ENCODE measurements at regions not wholly inside any gene's neighbourhood (a gene's known extent, or its start where the extent isn't known, plus 50 kb on each side); places are given as distances from the start of the nearest gene placed in this dataset.
A peak's percentile ranks its signal among the peaks of the same experiment; 100 is the strongest.

GRCh38 chr13:110799246-110800236, 86.0 kb downstream of the ING1 start:
- Mint-ChIP-seq H3K27me3 (peaks cover 37% of the 10 kb centered on the region), H3K36me3 (ENCODE audit: low read depth) (no peaks in the 10 kb centered on the region), H3K27ac (no peak overlapping the region), H3K4me3 (peak overlapping the region; percentile 1), H3K4me1 (no peaks in the 10 kb centered on the region), H3K9me3 (no peaks in the 10 kb centered on the region)
- ATAC-seq (replicated peaks) = no peak

- H3K4me3 Mint-ChIP-seq = no peak overlapping the region
- H3K4me1 Mint-ChIP-seq = no peaks in the 10 kb centered on the region
- no peaks in the 10 kb centered on the region for H3K36me3 Mint-ChIP-seq (ENCODE audit: low read depth)
- ATAC-seq (replicated peaks) = no peak
- peaks cover 40% of the 10 kb centered on the region for H3K27me3 Mint-ChIP-seq
- H3K9me3 Mint-ChIP-seq = no peaks in the 10 kb centered on the region
- H3K27ac Mint-ChIP-seq = no peak overlapping the region
These were observed 87.5 kb downstream of the ING1 start for GRCh38 chr13:110801044-110801443.

GRCh38 chr13:110802260-110802659, 88.8 kb downstream of the ING1 start:
- no peak overlapping the region for H3K27ac Mint-ChIP-seq
- no peaks in the 10 kb centered on the region for H3K36me3 Mint-ChIP-seq (ENCODE audit: low read depth)
- no peaks in the 10 kb centered on the region for H3K9me3 Mint-ChIP-seq
- H3K4me1 Mint-ChIP-seq = no peaks in the 10 kb centered on the region
- no peak for ATAC-seq (replicated peaks)
- H3K4me3 Mint-ChIP-seq = no peak overlapping the region
- H3K27me3 Mint-ChIP-seq = peaks cover 35% of the 10 kb centered on the region

GRCh38 chr13:110806636-110807035, 93.1 kb downstream of the ING1 start:
- no peak for ATAC-seq (replicated peaks)
- no peak overlapping the region for H3K4me3 Mint-ChIP-seq
- H3K9me3 Mint-ChIP-seq = no peaks in the 10 kb centered on the region
- no peak overlapping the region for H3K27ac Mint-ChIP-seq
- no peaks in the 10 kb centered on the region for H3K36me3 Mint-ChIP-seq (ENCODE audit: low read depth)
- peaks cover 41% of the 10 kb centered on the region for H3K27me3 Mint-ChIP-seq
- H3K4me1 Mint-ChIP-seq = no peaks in the 10 kb centered on the region

- Mint-ChIP-seq H3K4me3 (no peak overlapping the region), H3K27ac (no peak overlapping the region), H3K9me3 (no peaks in the 10 kb centered on the region), H3K27me3 (peaks cover 44% of the 10 kb centered on the region), H3K36me3 (ENCODE audit: low read depth) (no peaks in the 10 kb centered on the region), H3K4me1 (no peaks in the 10 kb centered on the region)
- no peak for ATAC-seq (replicated peaks)
These were observed 94.0 kb downstream of the ING1 start for GRCh38 chr13:110807546-110807945.

- H3K36me3 Mint-ChIP-seq (ENCODE audit: low read depth) = no peaks in the 10 kb centered on the region
- H3K9me3 Mint-ChIP-seq = no peaks in the 10 kb centered on the region
- no peak for ATAC-seq (replicated peaks)
- H3K27ac Mint-ChIP-seq = no peak overlapping the region
- no peak overlapping the region for H3K4me3 Mint-ChIP-seq
- H3K4me1 Mint-ChIP-seq = no peaks in the 10 kb centered on the region
- peaks cover 45% of the 10 kb centered on the region for H3K27me3 Mint-ChIP-seq
These were observed 94.6 kb downstream of the ING1 start for GRCh38 chr13:110808138-110808537.

GRCh38 chr13:110809871-110810486, 96.5 kb downstream of the ING1 start:
- peaks cover 48% of the 10 kb centered on the region for H3K27me3 Mint-ChIP-seq
- H3K4me3 Mint-ChIP-seq = no peak overlapping the region
- H3K9me3 Mint-ChIP-seq = no peaks in the 10 kb centered on the region
- no peaks in the 10 kb centered on the region for H3K4me1 Mint-ChIP-seq
- H3K27ac Mint-ChIP-seq = no peak overlapping the region
- no peak for ATAC-seq (replicated peaks)
- no peaks in the 10 kb centered on the region for H3K36me3 Mint-ChIP-seq (ENCODE audit: low read depth)

- Mint-ChIP-seq H3K4me1 (no peaks in the 10 kb centered on the region), H3K9me3 (no peaks in the 10 kb centered on the region), H3K27me3 (peaks cover 46% of the 10 kb centered on the region), H3K27ac (no peak overlapping the region), H3K4me3 (peak overlapping the region; percentile 65), H3K36me3 (ENCODE audit: low read depth) (no peaks in the 10 kb centered on the region)
- ATAC-seq (replicated peaks) = no peak
These were observed 97.7 kb downstream of the ING1 start for GRCh38 chr13:110811008-110811720.

- Mint-ChIP-seq H3K4me1 (no peaks in the 10 kb centered on the region), H3K27me3 (peaks cover 46% of the 10 kb centered on the region), H3K27ac (no peak overlapping the region), H3K36me3 (ENCODE audit: low read depth) (no peaks in the 10 kb centered on the region), H3K4me3 (peak overlapping the region; percentile 65), H3K9me3 (no peaks in the 10 kb centered on the region)
- peak; percentile 34 for ATAC-seq (replicated peaks)
These were observed 98.2 kb downstream of the ING1 start for GRCh38 chr13:110811771-110812120.

- Mint-ChIP-seq H3K27me3 (peaks cover 46% of the 10 kb centered on the region), H3K27ac (no peak overlapping the region), H3K4me1 (no peaks in the 10 kb centered on the region), H3K36me3 (ENCODE audit: low read depth) (no peaks in the 10 kb centered on the region), H3K9me3 (no peaks in the 10 kb centered on the region), H3K4me3 (peak overlapping the region; percentile 65)
- ATAC-seq (replicated peaks) = peak; percentile 18
These were observed 98.8 kb downstream of the ING1 start for GRCh38 chr13:110812121-110812868.

GRCh38 chr13:110812869-110813645, 99.6 kb downstream of the ING1 start:
- no peak for ATAC-seq (replicated peaks)
- Mint-ChIP-seq H3K4me1 (no peaks in the 10 kb centered on the region), H3K27me3 (peaks cover 40% of the 10 kb centered on the region), H3K36me3 (ENCODE audit: low read depth) (no peaks in the 10 kb centered on the region), H3K27ac (no peak overlapping the region), H3K9me3 (no peaks in the 10 kb centered on the region), H3K4me3 (peak overlapping the region; percentile 65)

- Mint-ChIP-seq H3K4me1 (no peaks in the 10 kb centered on the region), H3K27ac (no peak overlapping the region), H3K27me3 (peaks cover 31% of the 10 kb centered on the region), H3K9me3 (no peaks in the 10 kb centered on the region), H3K4me3 (no peak overlapping the region), H3K36me3 (ENCODE audit: low read depth) (no peaks in the 10 kb centered on the region)
- no peak for ATAC-seq (replicated peaks)
These were observed 100.4 kb downstream of the ING1 start for GRCh38 chr13:110813646-110814624.
